ENCODE measurements at regions not wholly inside any gene's neighbourhood (a gene's known extent, or its start where the extent isn't known, plus 50 kb on each side); places are given as distances from the start of the nearest gene placed in this dataset.

- TF ChIP-seq CTCF (IDR thresholded peaks at IDR 0.05; ENCODE audit: low read depth, low read length): no peak
- no peak for TF ChIP-seq POLR2A (IDR thresholded peaks at IDR 0.05; ENCODE audit: extremely low read depth, insufficient read length)
- TF ChIP-seq, protein P1, sequence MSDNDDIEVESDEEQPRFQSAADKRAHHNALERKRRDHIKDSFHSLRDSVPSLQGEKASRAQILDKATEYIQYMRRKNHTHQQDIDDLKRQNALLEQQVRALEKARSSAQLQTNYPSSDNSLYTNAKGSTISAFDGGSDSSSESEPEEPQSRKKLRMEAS (IDR thresholded peaks at IDR 0.05; ENCODE audit: low read depth, low read length): no peak
- TF ChIP-seq MYC (IDR thresholded peaks at IDR 0.05; ENCODE audit: low read depth, low read length): no peak
These were observed 651.5 kb downstream of the TNS3 start for GRCh38 chr7:46930366-46930765.
